CD4-positive, alpha-beta T cell treated with Interleukin-21 for 1 hour (primary cell): ENCODE measurements at regions not wholly inside any gene's neighbourhood (a gene's known extent, or its start where the extent isn't known, plus 50 kb on each side); places are given as distances from the start of the nearest gene placed in this dataset.

Source experiments
- DNase-seq: peaks from one replicate; pipeline ENCODE4 v3.0.0-alpha.2; 2020

- DNase-seq: peak; percentile 51
These were observed 253.5 kb upstream of the GATB start for GRCh38 chr4:152014280-152014679.

GRCh38 chr4:152011469-152011868, 250.7 kb upstream of the GATB start:
- DNase-seq: no peak

- DNase-seq: peak; percentile 35
These were observed 249.9 kb upstream of the GATB start for GRCh38 chr4:152010710-152011079.

DNA sequence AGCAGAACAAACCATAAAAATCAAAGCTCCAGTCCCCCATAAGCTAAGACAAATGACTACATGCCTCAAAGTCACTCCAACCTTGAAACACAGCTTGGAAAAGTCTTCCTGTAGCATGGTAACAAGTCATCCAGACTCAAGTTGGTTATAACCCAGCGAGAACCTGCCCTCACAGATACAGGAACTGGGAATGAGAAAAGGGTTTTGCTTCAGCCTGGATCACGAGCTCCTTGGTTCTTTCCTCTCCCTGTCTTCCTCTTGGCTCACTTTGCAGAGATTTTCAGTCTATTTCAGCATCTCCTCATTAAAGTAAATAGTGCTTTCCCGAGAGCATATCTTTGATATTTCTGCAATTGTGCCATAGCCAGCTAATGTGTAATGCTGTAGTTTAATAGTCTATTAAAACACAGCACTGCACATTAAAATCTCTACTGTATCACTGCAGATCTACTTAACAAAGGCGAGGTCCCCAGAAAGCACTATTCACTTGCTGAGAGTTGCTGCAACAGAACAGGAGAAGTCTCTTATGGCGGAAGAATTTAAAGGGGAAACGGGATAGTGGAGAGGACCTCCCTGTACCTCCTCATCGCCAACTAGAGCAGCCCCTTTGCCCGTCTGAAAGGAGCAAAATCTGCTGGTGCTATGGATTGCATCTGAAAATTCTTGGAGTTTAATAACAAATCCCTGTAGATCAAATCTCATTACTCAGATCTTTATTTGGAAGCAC, 249.3 kb upstream of the GATB start:
- DNase-seq: no peak

GRCh38 chr4:152009031-152009670, 248.3 kb upstream of the GATB start:
- DNase-seq: no peak

DNA sequence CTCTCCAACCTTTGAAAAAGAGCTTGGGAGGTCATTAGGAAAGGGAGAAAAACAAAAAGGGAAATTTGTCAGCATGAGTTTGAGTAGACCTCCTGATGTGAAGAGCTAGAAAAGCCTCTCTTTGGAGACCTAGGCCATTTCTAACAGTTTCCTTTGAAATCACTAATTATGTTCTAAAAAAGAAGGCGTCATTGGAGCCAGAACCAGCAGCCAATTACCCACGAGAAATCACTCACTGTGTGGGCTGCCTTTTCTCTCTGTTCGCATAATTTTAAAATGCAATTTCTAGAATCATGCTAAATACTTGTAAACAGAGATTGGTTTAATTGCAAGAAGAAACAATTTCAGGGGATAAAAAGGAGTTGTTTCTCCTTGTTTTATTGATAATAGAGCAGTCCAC, 246.3 kb upstream of the GATB start:
- no peak for DNase-seq

- no peak for DNase-seq
These were observed 244.0 kb upstream of the GATB start for GRCh38 chr4:152004801-152005200.

- DNase-seq: no peak
These were observed 239.7 kb upstream of the GATB start for GRCh38 chr4:152000518-152000917.

DNA sequence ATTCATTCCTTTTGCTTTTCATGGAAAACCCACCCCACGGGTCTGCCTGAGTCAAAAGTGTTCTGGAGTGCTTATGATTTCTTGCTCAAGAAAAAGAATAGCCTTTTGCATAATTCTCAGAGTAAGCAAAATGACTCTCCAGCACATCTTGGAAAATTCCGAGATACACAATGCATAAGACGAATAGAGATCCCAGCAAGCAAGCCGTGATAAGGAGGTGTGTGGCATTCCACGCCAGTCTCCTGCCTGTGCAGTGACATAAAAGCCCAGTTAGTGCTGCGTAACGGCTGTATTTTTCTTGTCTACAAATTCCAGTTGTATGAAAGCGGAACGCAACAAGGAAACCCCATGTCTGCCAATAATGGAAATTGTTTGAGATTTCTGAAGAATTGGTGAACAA, 237.9 kb upstream of the GATB start:
- DNase-seq: no peak

DNA sequence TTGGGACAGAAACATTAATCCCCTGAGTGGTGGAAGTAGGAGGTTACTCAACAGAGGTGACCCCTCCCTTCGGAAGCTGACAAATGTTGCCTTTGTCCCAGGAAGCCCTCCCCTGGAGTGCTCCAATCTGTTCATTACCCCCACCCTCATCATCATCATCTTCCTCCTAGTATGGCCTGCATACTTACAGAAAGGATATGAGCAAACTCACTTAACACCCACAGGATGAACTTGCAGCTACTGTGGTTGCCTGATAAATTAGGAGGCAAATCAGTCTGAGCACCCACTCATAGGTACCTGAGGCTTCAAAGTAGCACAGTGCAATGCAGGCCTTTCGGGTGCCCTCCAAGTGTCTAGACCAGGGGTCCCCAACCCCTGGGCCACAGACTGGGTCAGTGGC, 236.7 kb upstream of the GATB start:
- no peak for DNase-seq

- no peak for DNase-seq
These were observed 233.6 kb upstream of the GATB start for GRCh38 chr4:151994429-151994828.

- no peak for DNase-seq
These were observed 232.7 kb upstream of the GATB start for GRCh38 chr4:151993521-151993920.

DNA sequence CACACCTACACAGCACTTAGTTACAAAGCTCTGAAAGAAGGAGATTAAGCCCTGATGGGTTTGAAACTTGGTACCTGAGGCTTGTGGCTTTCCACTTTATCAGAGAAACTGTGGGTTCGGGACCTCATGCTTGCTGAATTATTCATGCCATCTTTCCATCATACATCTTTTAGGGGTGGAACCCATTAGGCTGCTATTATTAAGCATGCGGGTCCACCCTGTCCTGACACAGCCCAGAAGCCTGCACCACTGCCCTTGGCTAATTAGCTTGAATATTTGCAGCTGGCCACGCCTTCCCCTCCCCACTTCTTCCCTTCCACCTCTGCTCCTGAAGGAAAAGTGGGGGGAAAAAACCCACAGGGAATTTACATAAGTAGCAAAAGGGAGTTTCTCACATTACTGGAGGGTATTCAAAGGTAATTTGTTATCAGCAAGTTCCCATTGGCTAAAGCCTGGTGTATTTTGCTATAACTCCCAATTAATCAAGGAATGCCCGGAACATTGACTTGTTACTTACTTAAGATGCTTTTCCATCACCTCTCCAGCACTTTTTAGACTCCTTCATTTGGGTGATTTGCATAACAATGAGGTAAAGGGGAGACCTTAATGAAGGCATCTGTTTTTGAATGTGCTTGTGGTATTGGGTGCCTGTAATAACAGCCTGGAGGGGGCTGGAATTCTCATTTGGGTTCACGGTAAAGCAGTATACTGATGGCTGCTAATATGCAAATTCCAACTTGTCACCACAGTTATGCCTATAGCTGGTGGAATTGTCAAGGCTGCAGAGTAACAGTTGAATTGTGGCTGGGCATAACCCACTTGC, 231.7 kb upstream of the GATB start:
- no peak for DNase-seq

DNA sequence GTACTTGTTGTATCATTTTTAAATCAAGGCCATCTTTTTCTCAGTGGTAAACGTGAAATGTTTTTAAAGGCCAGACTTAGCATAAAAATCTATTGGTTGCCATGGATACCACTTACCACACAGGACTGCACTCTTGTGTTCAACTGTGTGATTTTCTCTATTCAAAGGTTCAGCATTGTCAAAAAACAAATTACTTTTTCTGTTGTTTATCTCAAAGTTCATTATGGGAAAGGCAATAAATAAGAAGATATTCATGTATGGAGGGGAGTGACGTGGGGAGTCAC, 231.0 kb upstream of the GATB start:
- no peak for DNase-seq

DNA sequence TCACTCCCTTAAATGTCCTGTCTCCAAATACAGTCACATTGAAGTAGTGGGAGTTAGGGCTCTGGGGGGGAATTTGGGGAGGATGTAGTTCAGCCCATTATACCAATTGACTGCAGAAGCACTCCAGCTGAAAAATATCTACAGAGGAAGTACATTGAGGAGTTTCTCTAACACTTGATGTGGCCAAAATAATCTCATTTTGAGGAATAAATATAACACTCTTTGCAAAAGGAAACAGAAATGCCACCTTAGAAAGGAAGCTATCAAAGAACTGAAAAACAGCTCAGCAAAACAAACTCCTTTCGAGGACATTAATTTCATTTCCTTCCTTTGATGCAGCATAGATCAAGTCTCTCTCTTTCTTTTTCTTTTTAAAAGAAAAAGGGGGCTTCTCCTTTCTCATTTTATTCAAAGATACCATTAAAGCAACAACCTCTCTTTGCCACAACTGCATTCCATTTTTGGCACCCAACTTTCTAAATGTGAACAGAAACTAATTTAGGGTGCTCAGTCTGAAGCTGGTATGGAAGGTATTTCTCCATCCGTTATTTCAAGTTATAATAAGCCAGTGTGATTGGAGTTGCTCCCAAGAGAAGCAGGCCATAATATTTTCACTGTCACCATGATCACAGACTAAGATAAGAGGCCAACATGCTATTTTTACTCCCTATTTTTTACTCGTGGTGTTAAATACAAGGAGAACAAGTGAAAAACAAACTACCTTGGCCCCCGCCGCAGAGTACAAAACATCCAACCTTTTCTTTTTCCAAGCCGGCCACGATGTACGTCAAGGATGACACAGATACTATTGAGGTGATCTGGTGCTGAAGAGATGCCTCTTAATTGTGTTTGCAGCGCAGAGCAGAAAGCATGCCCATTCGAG, 230.4 kb upstream of the GATB start:
- no peak for DNase-seq

- DNase-seq: no peak
These were observed 229.4 kb upstream of the GATB start for GRCh38 chr4:151990201-151990600.

GRCh38 chr4:151988591-151988990, 227.8 kb upstream of the GATB start:
- no peak for DNase-seq

DNA sequence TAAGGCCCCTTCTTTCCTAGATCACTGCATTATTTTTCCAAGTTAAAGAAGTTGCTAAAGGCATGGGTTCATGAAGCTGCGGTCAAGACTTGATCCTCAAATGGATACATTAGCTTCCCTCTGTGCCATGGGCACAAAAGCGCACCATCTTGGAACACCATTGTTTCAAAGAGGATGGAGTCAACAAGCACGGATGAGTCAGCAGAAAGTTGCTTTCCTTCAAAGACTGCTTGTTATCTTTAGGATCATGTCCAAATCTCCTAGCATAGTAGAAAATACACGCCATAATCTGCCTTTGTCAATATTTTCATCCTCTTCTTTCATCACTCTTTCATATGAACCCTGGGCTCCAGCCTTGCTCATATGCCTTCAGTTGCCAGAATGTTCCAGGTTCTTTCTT, 226.8 kb upstream of the GATB start:
- DNase-seq: no peak

DNA sequence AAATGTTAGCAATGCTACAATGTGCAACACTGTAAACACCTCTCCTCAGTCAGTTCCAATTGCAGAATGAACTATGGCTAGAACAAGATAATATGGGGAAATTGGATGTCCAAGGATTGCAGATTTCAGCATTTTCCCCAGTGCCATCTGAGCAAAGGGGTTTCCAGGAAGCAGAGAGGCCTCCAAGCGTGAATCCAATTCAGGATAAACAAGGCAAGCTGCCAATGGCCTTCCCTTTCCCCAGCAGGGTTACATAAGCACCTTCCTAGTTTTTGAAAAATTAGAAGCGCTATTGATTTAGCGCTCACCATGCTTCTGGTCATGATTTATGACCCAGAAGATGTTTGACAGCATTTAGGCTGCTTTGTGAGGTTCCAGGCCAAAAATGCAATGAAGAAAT, 223.0 kb upstream of the GATB start:
- DNase-seq: no peak

DNA sequence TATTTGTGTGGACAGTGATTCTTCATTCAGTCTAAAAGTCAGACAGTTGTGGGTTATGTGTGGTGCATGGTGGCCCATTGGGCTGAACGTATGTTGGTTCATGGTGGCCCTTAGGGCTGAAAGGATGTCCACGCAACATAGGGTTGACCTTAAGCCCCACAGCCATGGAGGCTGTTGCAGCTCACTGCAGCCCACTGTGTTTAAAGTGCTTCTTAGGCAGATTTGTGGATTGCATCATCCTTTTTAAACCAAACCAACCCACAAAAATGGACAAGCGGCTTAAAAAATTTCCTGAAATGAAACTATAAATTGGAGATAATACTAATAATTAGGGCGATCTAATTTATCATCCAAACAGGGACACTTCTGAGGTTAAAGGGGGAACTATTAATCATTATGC, 219.0 kb upstream of the GATB start:
- no peak for DNase-seq

DNA sequence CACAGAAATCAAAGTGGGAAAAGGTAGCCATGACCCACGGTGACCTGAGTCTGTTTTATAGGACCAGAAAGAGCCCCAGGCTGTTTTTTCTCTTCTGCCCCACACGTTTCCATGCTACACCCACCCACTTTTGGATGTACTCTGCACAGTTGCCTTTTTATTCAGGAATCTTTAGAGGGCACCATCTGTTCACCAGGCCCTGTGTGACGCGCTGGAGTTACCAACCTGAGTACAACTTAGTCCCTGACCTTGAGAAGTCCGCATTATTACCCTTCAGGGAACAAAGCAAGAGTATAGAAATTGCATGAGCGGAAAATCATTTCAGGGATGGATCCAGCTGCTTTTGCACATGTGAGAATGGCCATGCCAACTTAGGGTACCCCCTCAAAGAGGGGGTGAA, 207.8 kb upstream of the GATB start:
- DNase-seq: no peak

DNA sequence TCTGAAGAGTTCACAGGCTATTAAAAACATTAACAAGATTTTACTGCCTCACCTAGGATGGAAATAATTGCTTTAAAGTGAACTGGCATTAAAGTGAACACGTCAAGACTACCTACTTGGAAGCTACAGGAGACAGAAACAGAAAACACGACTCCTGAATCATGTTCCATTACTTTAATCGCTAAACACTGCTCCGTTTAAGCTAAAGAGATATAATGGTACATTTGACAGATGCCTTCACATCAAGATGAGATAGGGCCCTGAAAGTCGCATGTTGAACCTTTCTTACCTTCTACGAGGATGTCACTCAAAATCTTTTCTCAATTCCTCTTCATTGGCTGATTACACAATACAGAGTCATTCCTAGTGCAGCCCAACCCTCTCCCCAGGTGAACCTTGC, 206.3 kb upstream of the GATB start:
- no peak for DNase-seq

GRCh38 chr4:151962138-151962823, 201.5 kb upstream of the GATB start:
- DNase-seq: no peak
